HG03139 (cell line): ENCODE measurements at regions not wholly inside any gene's neighbourhood (a gene's known extent, or its start where the extent isn't known, plus 50 kb on each side); places are given as distances from the start of the nearest gene placed in this dataset.

ENCODE experiments used
- ATAC-seq: cut with Tn5 transposase; IDR thresholded peaks from one replicate; pipeline ENCODE4 v1.9.1; 2021; ENCODE audit not compliant: unreplicated experiment

DNA sequence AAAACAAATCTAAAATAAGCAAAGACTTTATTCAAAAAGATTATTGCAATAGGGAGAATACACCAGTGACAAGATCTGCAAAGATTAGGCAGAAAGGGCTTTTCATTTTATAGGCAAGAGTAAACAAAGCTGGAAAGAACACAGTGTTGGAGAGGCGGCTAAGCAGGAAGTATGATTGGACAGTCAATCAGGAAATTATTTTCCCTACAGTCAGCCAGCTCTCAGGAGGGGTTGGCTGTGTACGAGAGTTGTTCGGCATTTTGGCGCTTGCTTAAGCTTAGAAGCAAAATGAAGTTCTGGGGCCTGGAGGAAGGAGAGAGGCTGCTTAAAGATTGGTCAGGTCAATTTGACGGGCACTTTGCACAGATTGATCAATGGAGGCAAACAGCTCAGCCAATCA lies 1030.5 kb downstream of the TLE4 start:
- no peak for ATAC-seq

DNA sequence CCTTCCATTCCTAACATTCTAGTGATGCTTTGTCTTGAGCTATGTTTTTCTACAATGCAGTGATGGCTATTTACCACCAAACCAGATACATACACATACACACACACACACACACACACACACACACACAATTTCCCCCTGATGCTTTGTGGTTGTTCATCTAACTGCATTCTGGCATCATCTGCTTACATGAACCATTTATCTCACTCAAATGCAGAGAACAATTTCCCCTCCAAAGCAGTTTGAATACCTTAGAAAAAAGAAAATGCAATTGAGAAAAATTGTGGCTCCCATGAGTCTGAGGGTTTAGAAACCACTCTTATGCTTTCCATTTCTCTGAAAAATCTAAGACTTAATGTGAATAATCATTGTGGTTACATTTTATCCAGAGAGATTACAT lies 1024.8 kb downstream of the TLE4 start:
- ATAC-seq: no peak

DNA sequence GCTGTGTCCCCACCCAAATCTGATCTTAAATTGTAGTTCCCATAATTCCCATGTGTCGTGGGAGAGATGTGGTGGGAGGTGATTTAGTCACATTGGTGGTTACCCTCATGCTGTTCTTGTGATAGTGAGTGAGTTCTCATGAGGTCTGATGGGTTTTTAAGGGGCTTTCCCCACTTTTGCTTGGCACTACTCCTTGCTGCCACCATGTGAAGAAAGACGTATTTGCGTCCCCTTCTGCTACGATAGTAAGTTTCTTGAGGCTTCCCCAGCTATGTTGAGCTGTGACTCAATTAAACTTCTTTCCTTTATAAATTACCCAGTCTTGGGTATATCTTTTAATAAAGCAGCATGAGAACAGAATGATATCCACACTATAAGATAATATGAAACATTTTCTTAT lies 1023.4 kb downstream of the TLE4 start:
- no peak for ATAC-seq

DNA sequence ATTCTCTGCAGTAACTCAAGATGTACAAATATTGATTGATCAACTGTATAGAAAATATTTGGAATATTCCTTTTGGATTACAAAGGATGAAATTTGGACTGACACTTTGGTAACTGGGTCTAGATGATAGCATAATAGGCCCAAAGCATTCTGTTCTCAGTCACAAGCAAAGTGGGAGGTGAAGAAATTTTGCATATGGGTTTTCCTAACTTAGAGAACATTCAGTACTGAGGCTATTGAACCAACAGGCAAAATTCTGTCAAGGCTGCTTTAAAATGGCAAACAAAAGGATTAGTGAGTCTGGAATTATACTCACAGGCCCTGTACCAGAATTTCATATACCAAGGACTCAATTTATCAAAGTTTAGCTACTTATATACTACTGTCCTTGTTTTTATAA lies 1020.6 kb downstream of the TLE4 start:
- ATAC-seq: no peak

DNA sequence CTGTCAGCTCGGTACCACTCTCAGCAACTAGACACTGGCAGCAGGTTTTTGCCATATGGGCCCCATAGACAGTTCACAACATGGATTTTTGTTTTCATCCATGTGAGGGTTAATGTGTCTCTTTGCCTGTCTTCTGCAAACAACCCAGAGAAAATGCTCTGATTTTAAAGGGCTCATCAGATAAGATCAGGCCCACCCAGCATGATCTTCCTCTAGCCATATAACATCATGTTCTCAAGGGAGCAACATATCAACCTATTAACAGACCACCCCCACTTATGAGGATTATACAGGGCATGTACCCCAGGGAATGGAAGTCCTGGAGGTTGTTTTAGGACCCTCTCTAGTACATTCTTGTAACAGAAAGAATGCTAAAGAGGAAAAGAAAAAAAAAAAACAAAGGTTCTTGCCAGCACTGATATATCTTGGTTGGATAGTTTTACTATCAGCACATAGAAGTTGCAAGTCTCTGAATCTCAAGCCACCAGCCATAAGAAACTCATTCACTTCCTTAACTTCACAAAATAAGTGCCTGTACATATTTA lies 1015.1 kb downstream of the TLE4 start:
- ATAC-seq: no peak

DNA sequence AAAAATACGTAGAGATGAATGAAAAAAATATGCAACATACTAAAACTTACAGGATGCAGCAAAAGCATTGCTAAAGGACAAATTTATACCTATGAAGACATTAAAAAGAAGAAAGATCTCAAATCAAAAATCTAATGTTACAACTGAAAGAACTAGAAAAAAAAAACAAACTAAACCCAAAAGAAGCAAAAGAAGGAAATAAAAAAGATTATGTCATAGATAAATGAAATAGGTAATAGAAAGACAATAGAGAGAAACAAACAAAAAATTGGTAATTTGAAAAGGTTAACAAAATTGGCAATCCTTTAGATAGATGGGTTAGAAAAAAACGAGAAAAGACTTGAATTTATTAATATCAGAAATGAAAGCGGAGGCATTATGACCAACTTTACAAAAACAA lies 1000.2 kb downstream of the TLE4 start:
- no peak for ATAC-seq

DNA sequence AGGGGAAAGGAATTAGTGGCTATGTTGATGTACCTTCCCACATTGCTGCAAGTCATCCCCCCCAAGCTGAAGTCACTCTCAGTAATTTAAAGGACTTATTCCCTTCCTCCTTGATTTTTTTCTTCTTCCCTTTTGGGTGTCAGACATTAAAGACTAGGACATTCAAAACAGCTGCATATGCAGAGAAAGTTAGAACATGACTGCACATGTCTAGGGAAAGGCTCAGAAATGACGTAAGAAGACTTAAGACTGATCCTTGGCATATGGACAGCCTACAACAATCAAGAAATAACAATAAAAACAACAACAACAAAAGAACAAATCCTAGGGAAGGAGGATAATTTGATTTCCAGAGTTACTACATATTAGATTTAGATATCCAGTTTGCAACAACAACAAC lies 997.5 kb downstream of the TLE4 start:
- no peak for ATAC-seq

DNA sequence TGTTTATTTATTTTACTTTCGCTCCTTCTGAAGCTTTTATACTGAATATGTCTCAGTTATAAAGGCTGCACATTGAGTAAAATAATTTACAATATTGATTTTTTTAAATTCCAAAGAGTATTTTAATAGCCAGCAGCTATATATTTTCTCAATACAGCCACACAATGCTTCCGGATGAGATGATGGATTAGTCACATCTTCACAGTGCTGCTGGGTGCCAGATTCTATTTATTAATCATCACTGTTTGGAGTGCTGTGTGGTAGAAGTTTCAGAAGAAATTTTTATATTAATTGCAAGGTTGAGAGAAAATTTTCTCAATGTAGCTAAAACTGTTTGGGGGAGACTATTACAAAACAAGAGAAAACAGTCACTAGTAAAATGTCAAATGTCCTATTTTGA lies 989.8 kb downstream of the TLE4 start:
- ATAC-seq: no peak

DNA sequence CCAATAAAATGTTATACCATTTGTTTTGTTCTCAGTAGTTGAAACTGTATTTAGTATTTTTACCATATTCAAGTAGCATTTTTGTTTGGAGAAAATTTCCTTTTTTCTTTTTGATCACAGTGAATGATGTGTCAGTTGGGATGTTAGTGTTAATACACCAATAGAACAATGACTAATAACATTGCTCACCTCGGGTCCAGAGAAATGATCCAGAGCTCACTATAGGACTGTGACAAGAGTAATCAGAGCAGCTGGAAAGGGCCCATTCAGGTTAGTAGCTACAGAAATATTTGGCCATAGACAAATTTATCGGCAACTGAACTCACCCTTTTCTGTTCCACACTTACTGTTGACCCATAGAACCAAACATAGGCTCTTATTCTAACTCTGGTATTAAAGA lies 989.2 kb downstream of the TLE4 start:
- no peak for ATAC-seq

DNA sequence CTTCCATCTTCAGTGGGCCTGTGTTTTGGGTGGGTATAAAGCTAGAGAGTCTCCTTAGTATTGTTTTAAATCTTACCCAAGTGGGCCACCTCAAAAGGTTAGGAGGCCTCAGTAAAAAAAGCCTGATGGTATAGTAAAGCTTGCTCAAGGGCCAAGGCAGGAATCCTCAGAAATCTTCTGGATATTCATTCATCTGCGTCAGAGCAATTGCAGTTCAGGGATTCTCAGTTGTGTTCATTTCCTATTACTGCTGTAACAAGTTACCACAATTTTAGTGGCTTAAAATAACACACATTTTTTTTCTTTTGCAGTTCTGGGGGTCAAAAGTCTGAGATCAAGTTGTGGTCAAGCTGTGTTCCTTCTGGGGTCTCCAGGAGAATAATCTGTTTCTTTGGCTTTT lies 985.5 kb downstream of the TLE4 start:
- ATAC-seq: no peak

DNA sequence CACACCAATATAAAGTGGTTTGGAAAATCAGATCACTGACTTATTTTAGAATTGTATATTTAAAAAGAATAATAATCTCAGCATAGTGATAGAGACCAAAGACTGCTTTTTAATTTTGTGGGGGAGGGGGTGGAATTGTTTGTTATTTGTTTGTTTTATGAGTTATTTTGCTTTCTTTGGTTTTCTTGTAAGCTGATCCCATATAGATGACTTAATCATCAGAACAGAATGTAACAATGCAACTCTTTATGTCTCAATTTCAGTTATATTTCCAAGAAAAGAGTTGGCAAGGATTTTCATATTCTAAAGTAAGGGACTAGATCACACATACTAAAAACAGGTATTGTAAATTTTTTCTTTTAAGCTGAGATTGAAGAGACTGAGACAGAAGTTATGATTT lies 984.9 kb downstream of the TLE4 start:
- ATAC-seq: no peak

DNA sequence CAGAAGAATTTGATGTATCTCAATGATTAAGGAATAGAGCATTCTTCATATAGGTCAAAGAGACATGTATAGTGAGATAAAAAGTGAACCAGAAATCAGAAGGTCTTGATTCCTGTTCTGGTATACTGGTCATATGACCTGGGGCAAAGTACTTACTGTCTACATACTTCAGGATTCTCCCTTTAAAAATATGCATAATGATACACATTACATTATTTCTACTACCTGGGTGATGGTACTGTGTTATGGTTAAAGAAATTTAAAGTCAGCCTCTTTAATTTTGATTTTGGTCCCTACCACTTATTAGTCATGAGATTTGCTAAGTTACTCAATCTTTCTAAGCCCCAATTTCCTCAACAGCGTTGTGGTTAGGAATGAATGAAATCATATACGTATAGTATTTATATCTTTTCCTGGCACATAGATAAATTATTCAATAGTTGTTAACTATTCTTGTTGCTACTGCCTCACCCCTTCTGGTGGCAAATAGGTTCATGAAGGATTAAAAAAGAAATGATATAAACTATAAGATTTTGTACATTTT lies 984.1 kb downstream of the TLE4 start:
- no peak for ATAC-seq

DNA sequence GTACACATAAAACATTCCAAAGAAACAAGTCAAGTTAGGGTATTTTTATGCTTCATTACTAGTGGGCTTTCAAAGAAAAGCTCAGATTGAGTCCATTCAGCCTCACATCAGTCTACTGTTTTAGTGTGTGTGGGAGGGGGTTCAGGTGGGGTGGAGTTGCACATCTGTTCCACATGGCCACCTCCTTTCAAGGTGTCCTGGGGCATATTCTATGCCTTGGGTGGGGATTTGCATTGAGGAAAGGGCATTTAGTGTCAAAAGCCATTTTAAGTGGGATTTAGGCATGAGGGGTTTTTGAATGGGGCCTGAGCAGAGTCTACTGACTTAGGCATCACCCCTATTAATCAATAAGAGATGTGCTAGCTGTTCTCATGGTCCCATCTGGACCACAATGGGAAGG lies 983.1 kb downstream of the TLE4 start:
- no peak for ATAC-seq

DNA sequence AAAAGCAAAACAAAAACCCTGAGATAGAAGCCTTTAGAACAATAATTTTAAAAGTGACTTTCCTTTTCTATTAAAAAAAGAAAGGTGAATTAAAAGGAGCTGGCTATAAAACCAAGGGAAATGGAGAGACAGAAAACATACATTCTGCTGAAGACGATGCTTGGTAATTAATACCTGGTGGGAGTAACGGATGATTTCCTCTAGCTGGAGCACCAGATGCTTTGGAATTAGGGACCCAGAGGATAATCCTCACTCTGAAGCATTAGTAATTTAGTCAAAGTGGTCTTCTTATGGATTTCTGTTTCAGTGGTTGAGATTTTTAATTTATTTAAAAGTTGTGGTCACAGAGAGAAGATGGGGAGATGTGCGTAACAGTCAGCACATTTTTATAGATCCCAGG lies 982.5 kb downstream of the TLE4 start:
- no peak for ATAC-seq

DNA sequence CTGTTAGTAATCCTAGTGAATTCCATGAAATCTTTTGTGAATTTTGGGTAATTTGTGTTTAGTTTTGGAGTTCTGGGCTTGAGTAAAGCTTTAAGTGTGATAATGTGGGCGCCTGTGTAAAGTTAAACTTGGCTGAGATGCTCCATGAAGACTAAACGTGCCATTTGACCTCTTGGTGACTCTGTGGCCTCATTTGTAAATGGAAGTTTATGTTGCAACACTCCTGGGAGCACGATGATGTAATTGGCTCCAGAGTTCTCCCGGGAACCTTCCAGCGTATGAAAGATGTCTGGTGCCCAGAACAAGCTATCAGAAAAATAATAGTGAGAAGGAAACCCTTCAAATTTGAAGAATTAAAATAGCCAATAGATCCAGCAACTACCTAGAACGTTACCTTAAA lies 981.2 kb downstream of the TLE4 start:
- ATAC-seq: no peak

DNA sequence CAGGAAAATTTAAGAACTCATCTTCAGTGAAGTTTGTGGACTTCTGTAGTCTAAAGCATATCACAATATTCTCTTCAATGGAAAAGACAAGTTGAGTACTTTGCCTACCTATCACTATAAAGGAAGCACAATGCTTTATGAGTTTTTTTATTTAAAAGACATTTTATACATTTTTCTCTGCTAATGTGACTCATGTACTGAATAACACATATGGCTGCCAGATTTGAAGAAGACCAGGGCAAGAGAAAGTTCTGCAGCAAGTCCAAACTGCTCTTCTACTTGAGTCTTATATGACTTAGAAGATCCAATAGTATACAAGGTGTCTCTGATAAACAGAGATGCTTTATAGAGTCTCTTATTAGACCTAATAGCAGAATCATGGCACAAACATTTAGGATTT lies 978.4 kb downstream of the TLE4 start:
- ATAC-seq: no peak

DNA sequence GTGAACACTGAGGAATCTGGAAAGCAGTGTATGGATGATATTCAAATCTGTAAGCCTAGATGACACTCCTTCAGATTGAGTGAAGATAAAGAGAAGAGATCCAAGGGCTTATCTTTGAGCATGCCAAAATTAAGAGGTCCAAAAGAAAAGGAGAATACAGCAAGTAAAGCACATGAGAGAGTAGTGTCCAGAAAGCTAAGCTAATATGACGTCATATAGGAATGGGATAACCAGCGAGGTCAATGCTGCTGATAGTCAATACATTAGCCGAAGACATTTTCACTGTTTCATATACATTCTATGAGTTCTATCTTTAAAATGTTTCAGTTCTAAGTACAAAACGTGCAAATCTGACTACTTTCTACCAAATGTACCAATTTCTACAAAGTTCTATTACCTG lies 975.8 kb downstream of the TLE4 start:
- ATAC-seq: no peak

DNA sequence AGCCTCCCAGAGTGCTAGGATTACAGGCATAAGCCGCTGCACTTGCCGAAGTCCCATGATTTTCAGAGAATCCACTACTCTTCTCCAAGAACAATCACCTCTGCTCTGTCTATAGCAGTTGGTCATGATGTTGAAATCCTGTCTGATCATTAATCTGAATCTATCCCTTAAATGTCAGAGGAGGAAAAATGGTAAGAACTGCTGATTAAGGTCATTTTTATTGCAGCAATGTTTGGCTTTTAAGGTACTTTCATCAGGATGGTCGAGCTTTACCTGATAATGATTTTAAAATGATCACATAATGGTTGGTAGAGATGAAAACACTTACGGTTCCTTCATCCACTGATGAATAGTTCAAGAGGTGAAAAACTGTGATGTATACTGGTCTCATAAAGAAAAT lies 968.6 kb downstream of the TLE4 start:
- ATAC-seq: no peak

DNA sequence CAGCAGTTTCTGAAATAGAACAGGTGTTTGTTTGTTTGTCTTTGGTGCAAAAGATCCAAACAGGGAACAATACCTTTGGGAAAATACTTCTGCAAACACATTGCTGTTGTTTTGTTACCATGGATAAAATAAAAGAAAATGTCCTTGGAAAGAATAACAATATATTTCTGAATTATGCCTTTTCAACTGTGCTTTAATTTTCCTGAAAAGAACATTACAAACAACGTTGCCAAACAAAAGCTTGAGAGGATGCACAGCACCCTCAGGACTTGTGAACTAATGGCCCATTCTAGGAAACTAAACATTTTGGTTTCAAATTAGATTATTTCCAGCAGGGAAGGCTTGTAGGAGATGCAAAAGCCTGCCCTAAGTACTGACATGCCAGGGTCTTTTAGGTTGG lies 967.2 kb downstream of the TLE4 start:
- no peak for ATAC-seq

DNA sequence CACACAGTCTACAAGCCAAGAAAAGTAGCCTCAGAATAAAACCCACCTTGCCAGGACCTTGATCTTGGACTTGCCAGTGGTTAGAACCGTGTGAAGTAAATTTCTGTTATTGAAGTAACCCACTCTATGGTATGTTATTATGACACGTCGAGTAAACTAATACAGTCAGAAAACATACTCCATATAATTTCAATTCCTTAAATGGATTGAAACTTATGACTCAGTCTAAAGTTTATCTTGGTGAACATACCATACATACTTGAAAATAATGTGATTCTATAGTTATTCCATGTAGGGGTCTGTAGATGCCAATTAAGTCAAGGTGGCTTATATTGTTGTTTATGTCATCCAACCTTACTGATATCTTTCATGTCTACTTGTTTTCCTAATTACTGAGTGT lies 950.7 kb downstream of the TLE4 start:
- no peak for ATAC-seq

DNA sequence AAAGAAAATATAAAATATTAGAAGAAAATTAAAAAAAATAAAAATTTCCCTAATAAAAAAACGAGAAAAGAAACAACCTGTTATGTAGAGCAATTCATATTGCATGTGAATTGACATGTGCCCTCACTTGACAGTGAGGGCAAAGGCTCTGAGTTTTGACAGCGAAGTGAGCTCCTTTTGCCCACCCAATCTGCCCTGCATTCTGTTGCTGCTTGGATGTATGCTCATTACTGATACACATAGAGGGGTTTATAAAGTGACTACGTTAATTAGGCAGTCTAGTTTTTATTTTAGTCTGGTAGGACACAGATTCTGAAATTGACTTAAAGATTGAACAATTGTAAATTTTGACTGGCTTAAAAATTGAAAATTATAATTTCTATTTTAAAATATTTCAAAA lies 949.4 kb downstream of the TLE4 start:
- no peak for ATAC-seq

DNA sequence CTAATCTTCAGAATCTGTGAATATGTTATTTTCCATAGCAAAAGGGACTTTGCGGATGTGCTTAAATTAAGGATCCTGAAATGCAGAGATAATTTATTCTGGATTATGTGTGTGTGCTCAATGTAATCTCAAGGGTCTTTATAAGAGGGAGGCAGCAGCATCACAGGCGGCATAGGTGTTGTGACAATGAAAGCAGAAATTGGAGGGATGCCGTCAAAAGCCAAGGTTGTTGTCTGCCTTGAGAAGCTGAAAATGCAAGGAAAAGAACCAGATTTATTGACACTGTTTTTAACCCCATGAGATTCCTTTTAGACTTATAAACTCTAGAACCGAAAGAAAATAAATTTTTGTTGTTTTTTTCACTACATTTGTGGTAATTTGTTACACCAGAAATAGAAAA lies 948.5 kb downstream of the TLE4 start:
- no peak for ATAC-seq

DNA sequence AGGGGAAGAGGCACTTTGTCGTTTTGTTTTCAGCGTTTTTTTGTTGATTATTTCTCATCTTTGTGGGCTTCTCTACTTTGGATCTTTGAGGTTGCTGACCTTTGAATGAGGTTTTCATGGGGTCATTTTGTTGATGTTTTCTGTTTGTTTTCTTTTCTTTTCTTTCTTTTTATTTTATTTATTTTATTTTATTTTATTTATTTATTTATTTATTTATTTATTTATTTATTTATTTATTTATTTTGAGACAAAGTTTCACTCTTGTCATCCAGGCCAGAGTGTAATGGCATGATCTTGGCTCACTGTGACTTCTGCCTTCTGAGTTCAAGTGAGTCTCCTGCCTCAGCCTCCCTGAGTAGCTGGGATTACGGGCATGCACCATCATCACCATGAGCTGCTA lies 946.7 kb downstream of the TLE4 start:
- ATAC-seq: no peak

DNA sequence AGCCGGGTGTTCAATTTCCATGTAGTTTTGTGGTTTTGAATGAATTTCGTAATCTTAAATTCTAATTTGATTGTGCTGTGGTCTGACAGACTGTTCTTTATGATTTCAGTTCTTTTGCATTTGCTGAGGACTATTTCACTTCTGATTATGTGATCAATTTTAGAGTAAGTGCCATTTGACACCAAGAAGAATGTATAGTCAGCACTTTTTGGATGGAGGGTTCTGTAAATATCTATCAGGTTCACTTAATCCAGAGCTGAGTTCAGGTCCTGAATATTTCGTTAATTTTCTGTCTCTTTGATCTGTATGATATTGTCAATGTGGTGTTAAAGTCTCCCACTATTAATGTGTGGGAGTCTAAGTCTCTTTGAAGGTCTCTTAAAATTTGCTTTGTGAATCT lies 944.9 kb downstream of the TLE4 start:
- no peak for ATAC-seq
